Body of pancreas (tissue), 4 donors: ENCODE measurements at regions not wholly inside any gene's neighbourhood (a gene's known extent, or its start where the extent isn't known, plus 50 kb on each side); places are given as distances from the start of the nearest gene placed in this dataset.

Experiments used
- ATAC-seq: fragments of 150-250 bp; one replicate; pipeline ENCODE4 v1.9.1; 2016
- DNase-seq, 4 donors: peaks; one replicate each; pipeline ENCODE4 v3.0.0-alpha.2; 2019
- H3K27ac ChIP-seq, 4 donors: fragments of 200-600 bp; sonication (generic); 1 replicate in 3 of 4; 2 replicates in 1 of 4; pipeline versions ENCODE4 v1.5.1 to v1.6.1; 2016 to 2019; ENCODE audit warnings: mild to moderate bottlenecking in 1 of 4, mixed read lengths in 1 of 4, moderate library complexity in 1 of 4
- H3K27me3 ChIP-seq, 2 donors: fragments of 200-600 bp; sonication (generic); one replicate each; pipeline ENCODE4 v1.6.0; 2016; ENCODE audit warnings: mild to moderate bottlenecking in 1 of 2
- H3K36me3 ChIP-seq, 2 donors: fragments of 200-600 bp; sonication (generic); replicated peaks in 1 of 2; 2 replicates each; pipeline ENCODE4 v1.5.1; 2016; ENCODE audit warnings: low read depth in 2 of 2; ENCODE audit not compliant: insufficient read depth in 1 of 2
- H3K4me1 ChIP-seq: fragments of 200-600 bp; sonication (generic); one replicate; pipeline ENCODE4 v1.6.0; 2016
- H3K4me3 ChIP-seq, 2 donors: fragments of 200-600 bp; sonication (generic); 1 replicate in 1 of 2; 2 replicates in 1 of 2; pipeline ENCODE4 v1.5.1; 2016 to 2019
- H3K9me3 ChIP-seq, 3 donors: fragments of 200-600 bp; sonication (generic); 1 replicate in 2 of 3; 2 replicates in 1 of 3; pipeline ENCODE4 v1.5.1; 2016
- POLR2A ChIP-seq, 3 donors: fragments of 450-650 bp; IDR thresholded peaks; one replicate each; pipeline ENCODE4 v1.6.1; 2016; ENCODE audit warnings: antibody characterized with exemption in 3 of 3, mild to moderate bottlenecking in 2 of 3
- WGBS, 2 donors: methylation state at CpG; one replicate each; pipeline ENCODE4 v1.1.5; 2017; 5-methylcytosine and 5-hydroxymethylcytosine counted together
- intact Hi-C: fragments of 100-400 bp; cut with DNase I; formaldehyde crosslinking; loops from one replicate; pipeline ENCODE4 v1.15.1; 2023
- TF ChIP-seq, protein P1 (sequence below), 7 experiments: fragments of 450-650 bp in 4 of 7; fragments of 200-600 bp in 3 of 7; sonication (generic) in 3 of 7; IDR thresholded peaks; one replicate each; pipeline ENCODE4 v1.5.1; 2016 to 2019; ENCODE audit warnings: antibody characterized with exemption in 7 of 7

DNA sequence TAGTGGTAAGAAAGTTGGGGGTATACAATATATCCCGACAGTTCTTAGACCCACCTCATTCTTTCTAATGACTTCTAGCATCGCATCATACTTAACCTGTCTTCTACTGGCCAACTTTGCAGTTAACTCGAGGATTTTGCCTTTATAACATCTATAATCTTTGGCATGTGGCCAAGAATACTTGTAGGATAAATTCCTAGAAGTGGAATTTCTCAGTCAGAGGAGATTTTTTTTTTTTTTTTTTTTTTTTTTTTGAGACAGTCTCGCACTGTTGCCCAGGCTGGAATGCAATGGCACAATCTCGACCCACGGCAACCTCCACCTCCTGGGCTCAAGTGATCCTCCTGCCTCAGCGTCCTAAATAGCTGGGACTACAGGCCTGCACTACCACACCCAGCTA lies 253.5 kb downstream of the MRTFB start:
- intact Hi-C loops: no loop called here
- ATAC-seq (no peak), DNase-seq (no peak)
- no peak for TF ChIP-seq POLR2A (IDR thresholded peaks at IDR 0.05)
- TF ChIP-seq, protein P1, sequence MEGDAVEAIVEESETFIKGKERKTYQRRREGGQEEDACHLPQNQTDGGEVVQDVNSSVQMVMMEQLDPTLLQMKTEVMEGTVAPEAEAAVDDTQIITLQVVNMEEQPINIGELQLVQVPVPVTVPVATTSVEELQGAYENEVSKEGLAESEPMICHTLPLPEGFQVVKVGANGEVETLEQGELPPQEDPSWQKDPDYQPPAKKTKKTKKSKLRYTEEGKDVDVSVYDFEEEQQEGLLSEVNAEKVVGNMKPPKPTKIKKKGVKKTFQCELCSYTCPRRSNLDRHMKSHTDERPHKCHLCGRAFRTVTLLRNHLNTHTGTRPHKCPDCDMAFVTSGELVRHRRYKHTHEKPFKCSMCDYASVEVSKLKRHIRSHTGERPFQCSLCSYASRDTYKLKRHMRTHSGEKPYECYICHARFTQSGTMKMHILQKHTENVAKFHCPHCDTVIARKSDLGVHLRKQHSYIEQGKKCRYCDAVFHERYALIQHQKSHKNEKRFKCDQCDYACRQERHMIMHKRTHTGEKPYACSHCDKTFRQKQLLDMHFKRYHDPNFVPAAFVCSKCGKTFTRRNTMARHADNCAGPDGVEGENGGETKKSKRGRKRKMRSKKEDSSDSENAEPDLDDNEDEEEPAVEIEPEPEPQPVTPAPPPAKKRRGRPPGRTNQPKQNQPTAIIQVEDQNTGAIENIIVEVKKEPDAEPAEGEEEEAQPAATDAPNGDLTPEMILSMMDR (IDR thresholded peaks at IDR 0.05): no peak
- WGBS, 2 donors: 61 to 62% methylated on average over 7 of the region's 7 CpGs
- H3K27me3 ChIP-seq: no peaks in the 10 kb centered on the region
- no peak overlapping the region for H3K27ac ChIP-seq
- peaks cover 54% of the 10 kb centered on the region for H3K4me1 ChIP-seq
- H3K4me3 ChIP-seq: no peak overlapping the region
- H3K9me3 ChIP-seq: no peaks in the 10 kb centered on the region
- no peaks in the 10 kb centered on the region for H3K36me3 ChIP-seq

DNA sequence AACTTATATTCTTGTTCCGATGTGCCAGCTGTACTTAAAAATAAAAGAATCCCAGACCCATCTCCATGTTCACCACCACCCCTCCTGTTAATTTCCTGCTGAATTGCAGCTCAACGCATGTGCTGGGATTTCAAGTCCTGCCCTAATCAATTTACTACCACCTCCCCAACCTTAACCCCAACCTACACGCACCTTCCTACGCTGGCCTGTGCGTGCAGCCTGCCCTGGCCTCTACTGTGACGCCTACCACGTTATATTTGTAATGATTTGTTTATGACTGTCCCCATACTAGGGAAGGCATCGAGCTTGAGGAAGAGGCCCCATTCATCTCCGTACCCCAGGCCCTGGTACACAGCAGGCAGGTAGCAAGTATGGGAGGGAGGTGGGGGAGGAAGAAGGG lies 251.1 kb downstream of the MRTFB start:
- no peaks in the 10 kb centered on the region for H3K9me3 ChIP-seq
- H3K4me1 ChIP-seq: peaks cover 66% of the 10 kb centered on the region
- H3K27ac ChIP-seq: peak overlapping the region in 3 of 4 donors; percentile 24 to 65 (median 30)
- no peak for DNase-seq
- TF ChIP-seq, protein P1 (IDR thresholded peaks at IDR 0.05): no peak
- no peak for TF ChIP-seq POLR2A (IDR thresholded peaks at IDR 0.05)
- intact Hi-C loops: no loop called here
- no peaks in the 10 kb centered on the region for H3K27me3 ChIP-seq
- WGBS, 2 donors: 78 to 82% methylated on average over 7 to 9 of the region's 9 CpGs
- ATAC-seq: no peak
- H3K36me3 ChIP-seq: no peaks in the 10 kb centered on the region
- no peak overlapping the region for H3K4me3 ChIP-seq

DNA sequence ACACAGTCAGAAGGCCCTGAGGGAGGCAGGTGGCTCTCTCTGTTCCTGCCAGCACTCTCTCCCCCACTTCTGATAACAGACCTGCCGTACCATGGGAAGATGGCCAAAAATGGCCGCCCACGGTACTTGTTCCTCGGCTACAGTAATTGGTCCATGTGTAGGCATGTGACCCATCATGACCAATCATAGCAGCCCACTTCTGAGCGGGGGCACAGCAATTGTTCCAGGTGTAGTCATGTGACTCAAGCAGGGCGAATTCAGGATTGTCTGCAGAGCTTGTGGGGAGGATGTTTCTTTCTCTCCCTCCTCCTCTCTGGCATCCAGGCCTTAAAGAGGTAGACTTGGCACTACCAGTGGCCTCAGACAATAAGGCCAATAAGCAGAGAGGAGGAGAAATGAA lies 250.4 kb downstream of the MRTFB start:
- no peak for TF ChIP-seq POLR2A (IDR thresholded peaks at IDR 0.05)
- TF ChIP-seq, protein P1 (IDR thresholded peaks at IDR 0.05): no peak
- DNase-seq (peak; percentile 92 to 96 (median 94)), ATAC-seq (peak; percentile 98)
- peak overlapping the region in 3 of 4 donors; percentile 24 to 65 (median 30) for H3K27ac ChIP-seq
- H3K4me3 ChIP-seq: no peak overlapping the region
- H3K9me3 ChIP-seq: no peaks in the 10 kb centered on the region
- WGBS, 2 donors: 44 to 46% methylated on average over 3 to 6 of the region's 6 CpGs
- intact Hi-C loops: no loop called here
- peaks cover 59% of the 10 kb centered on the region for H3K4me1 ChIP-seq
- no peaks in the 10 kb centered on the region for H3K27me3 ChIP-seq
- H3K36me3 ChIP-seq: no peaks in the 10 kb centered on the region

DNA sequence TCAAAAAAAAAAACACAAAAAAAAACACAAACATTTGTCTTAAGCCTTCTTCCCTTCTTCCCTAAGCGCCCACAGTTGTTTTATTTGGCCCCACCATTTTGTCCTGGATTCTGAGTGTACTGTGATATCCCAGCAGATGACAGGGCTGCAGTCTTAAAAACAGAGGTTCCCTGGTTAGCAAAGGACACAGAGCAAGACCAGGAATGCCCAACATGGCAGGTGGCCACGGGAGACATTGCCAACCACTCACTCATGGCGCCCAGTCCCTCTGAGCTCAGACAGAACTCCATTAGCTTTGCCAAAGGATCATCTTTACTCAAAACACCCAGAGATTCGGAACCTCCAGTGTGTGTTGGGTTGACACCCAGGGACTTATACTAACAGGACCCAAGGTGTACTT lies 249.3 kb downstream of the MRTFB start:
- DNase-seq: no peak
- Histone ChIP-seq H3K4me1 (peaks cover 48% of the 10 kb centered on the region), H3K36me3 (no peaks in the 10 kb centered on the region), H3K27ac (peak overlapping the region in 1 of 4 donors; percentile 30), H3K27me3 (no peaks in the 10 kb centered on the region), H3K9me3 (no peaks in the 10 kb centered on the region), H3K4me3 (no peak overlapping the region)
- 87 to 92% methylated on average over 4 of the region's 4 CpGs for WGBS, 2 donors
- no peak for ATAC-seq
- TF ChIP-seq, protein P1 (IDR thresholded peaks at IDR 0.05): no peak
- no peak for TF ChIP-seq POLR2A (IDR thresholded peaks at IDR 0.05)
- intact Hi-C loops: no loop called here
